Fibroblast of lung (primary cell): ENCODE measurements at regions not wholly inside any gene's neighbourhood (a gene's known extent, or its start where the extent isn't known, plus 50 kb on each side); places are given as distances from the start of the nearest gene placed in this dataset.

Experiments
- CTCF ChIP-seq, 2 donors: IDR thresholded peaks in 1 of 2; conservative IDR thresholded peaks in 1 of 2; 1 replicate in 1 of 2; 2 replicates in 1 of 2; pipeline ENCODE4 v1.5.1; 2011 to 2012; ENCODE audit warnings: low read length in 2 of 2, control low read depth in 1 of 2, inconsistent platforms in 1 of 2, low read depth in 1 of 2, mild to moderate bottlenecking in 1 of 2
- EZH2 ChIP-seq: IDR thresholded peaks from 2 replicates; pipeline ENCODE4 v1.5.1; 2012; ENCODE audit warnings: low read length, control low read depth, mild to moderate bottlenecking; ENCODE audit errors: missing control alignments

GRCh38 chr4:164648151-164648848 lies 105.6 kb upstream of the SMIM31 start:
- TF ChIP-seq CTCF (conservative IDR thresholded peaks at IDR 0.05 in 1 of 2, IDR thresholded peaks at IDR 0.05 in 1 of 2; ENCODE audit: low read depth in 1 of 2, low read length in 2 of 2) (no peak), EZH2 (no peak)
